Smooth muscle cell (in vitro differentiated cells): ENCODE measurements at regions not wholly inside any gene's neighbourhood (a gene's known extent, or its start where the extent isn't known, plus 50 kb on each side); places are given as distances from the start of the nearest gene placed in this dataset.

Experiments
- DNase-seq: peaks from one replicate; lab custom pipeline; 2025; ENCODE audit not compliant: unreplicated experiment; lab: John Stamatoyannopoulos, UW
- H2AFZ ChIP-seq: fragments of 200-600 bp; sonication (generic); 2 replicates; pipeline ENCODE4 v1.6.0; 2016; ENCODE audit warnings: antibody characterized with exemption, low read depth, mild to moderate bottlenecking
- H3F3A ChIP-seq: fragments of 200-600 bp; sonication (generic); 2 replicates; pipeline ENCODE4 v1.6.0; 2017; ENCODE audit warnings: antibody characterized with exemption, low read depth
- H3K27ac ChIP-seq: fragments of 200-600 bp; sonication (generic); 2 replicates; pipeline ENCODE4 v1.5.1; 2016; ENCODE audit warnings: low read depth, mild to moderate bottlenecking
- H3K27me3 ChIP-seq: fragments of 200-600 bp; sonication (generic); 2 replicates; pipeline ENCODE4 v1.6.1; 2016; ENCODE audit warnings: low read depth, mild to moderate bottlenecking
- H3K36me3 ChIP-seq: fragments of 200-600 bp; sonication (generic); 2 replicates; pipeline ENCODE4 v1.5.1; 2016; ENCODE audit warnings: low read depth
- H3K4me1 ChIP-seq: fragments of 200-600 bp; sonication (generic); 2 replicates; pipeline ENCODE4 v1.5.1; 2016; ENCODE audit warnings: low read depth
- H3K4me2 ChIP-seq: fragments of 200-600 bp; sonication (generic); 2 replicates; pipeline ENCODE4 v1.6.0; 2016; ENCODE audit warnings: mild to moderate bottlenecking
- H3K4me3 ChIP-seq: fragments of 200-600 bp; sonication (generic); 2 replicates; pipeline ENCODE4 v1.5.1; 2016; ENCODE audit warnings: mild to moderate bottlenecking
- H3K79me2 ChIP-seq: fragments of 200-600 bp; sonication (generic); 2 replicates; pipeline ENCODE4 v1.6.0; 2016; ENCODE audit warnings: low read depth, mild to moderate bottlenecking
- H3K9ac ChIP-seq: fragments of 200-600 bp; sonication (generic); 2 replicates; pipeline ENCODE4 v1.6.0; 2016; ENCODE audit warnings: low read depth
- H3K9me3 ChIP-seq: fragments of 200-600 bp; sonication (generic); replicated peaks from 2 replicates; pipeline ENCODE4 v1.5.1; 2016; ENCODE audit warnings: low read depth
- H4K20me1 ChIP-seq: fragments of 200-600 bp; sonication (generic); 2 replicates; pipeline ENCODE4 v1.6.0; 2016; ENCODE audit warnings: low read depth
- WGBS: methylation state at CpG from one replicate; pipeline ENCODE4 v1.1.7; 2016; ENCODE audit warnings: low lambda C conversion rate; 5-methylcytosine and 5-hydroxymethylcytosine counted together
- TF ChIP-seq, protein P1 (sequence below): fragments of 200-600 bp; sonication (generic); IDR thresholded peaks from 2 replicates; pipeline ENCODE4 v1.5.1; 2017; ENCODE audit warnings: borderline replicate concordance, mild to moderate bottlenecking, antibody characterized with exemption; ENCODE audit not compliant: insufficient read depth, poor library complexity, severe bottlenecking

GRCh38 chr4:19095491-19096046, 1074.0 kb upstream of the LCORL start:
- Histone ChIP-seq H3K27me3 (no peaks in the 10 kb centered on the region), H2AFZ (peak overlapping the region; percentile 47), H3K9ac (no peak overlapping the region), H4K20me1 (no peaks in the 10 kb centered on the region), H3K4me3 (no peak overlapping the region), H3K4me2 (peak overlapping the region; percentile 39), H3F3A (no peaks in the 10 kb centered on the region), H3K9me3 (no peaks in the 10 kb centered on the region), H3K36me3 (no peaks in the 10 kb centered on the region), H3K27ac (no peak overlapping the region), H3K79me2 (no peaks in the 10 kb centered on the region), H3K4me1 (no peaks in the 10 kb centered on the region)
- WGBS, result 58% methylated on average over 5 of the region's 5 CpGs
- TF ChIP-seq, protein P1, sequence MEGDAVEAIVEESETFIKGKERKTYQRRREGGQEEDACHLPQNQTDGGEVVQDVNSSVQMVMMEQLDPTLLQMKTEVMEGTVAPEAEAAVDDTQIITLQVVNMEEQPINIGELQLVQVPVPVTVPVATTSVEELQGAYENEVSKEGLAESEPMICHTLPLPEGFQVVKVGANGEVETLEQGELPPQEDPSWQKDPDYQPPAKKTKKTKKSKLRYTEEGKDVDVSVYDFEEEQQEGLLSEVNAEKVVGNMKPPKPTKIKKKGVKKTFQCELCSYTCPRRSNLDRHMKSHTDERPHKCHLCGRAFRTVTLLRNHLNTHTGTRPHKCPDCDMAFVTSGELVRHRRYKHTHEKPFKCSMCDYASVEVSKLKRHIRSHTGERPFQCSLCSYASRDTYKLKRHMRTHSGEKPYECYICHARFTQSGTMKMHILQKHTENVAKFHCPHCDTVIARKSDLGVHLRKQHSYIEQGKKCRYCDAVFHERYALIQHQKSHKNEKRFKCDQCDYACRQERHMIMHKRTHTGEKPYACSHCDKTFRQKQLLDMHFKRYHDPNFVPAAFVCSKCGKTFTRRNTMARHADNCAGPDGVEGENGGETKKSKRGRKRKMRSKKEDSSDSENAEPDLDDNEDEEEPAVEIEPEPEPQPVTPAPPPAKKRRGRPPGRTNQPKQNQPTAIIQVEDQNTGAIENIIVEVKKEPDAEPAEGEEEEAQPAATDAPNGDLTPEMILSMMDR, result no peak
- no peak for DNase-seq

DNA sequence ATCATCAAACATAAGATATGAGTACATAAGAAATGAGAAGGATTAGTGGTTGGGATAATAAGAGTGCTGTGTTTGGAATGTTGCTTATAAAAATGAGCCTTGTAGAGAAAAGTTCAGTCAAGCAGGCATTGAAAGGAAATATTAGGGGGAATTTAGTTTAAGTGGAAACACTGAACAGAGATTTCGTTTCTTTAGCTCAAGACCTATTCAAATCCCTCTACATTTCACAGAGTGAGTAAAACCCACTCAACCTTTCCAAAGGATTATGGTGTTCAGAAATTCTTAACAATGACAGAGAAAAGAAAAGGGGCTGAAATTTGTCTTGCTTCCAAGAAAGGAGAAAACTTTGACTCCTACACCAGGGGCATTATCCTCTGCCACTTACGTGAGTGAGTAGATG, 1072.4 kb upstream of the LCORL start:
- Histone ChIP-seq H3K36me3 (no peaks in the 10 kb centered on the region), H3K79me2 (no peaks in the 10 kb centered on the region), H3K4me1 (no peaks in the 10 kb centered on the region), H3K9me3 (no peaks in the 10 kb centered on the region), H3K27me3 (no peaks in the 10 kb centered on the region), H3K4me3 (no peak overlapping the region), H4K20me1 (no peaks in the 10 kb centered on the region), H3K9ac (no peak overlapping the region), H3K4me2 (peak overlapping the region; percentile 31), H3K27ac (no peak overlapping the region), H3F3A (no peaks in the 10 kb centered on the region), H2AFZ (no peak overlapping the region)
- DNase-seq, result no peak
- TF ChIP-seq, protein P1, result no peak
- 28% methylated on average over 2 of the region's 2 CpGs for WGBS

GRCh38 chr4:19092797-19093196, 1071.2 kb upstream of the LCORL start:
- no peak overlapping the region for H3K9ac ChIP-seq
- no peaks in the 10 kb centered on the region for H3K4me1 ChIP-seq
- H3K4me3 ChIP-seq, result no peak overlapping the region
- H4K20me1 ChIP-seq, result no peaks in the 10 kb centered on the region
- H3K27me3 ChIP-seq, result no peaks in the 10 kb centered on the region
- H2AFZ ChIP-seq, result no peak overlapping the region
- H3K27ac ChIP-seq, result no peak overlapping the region
- H3K4me2 ChIP-seq, result no peak overlapping the region
- DNase-seq, result no peak
- TF ChIP-seq, protein P1, result no peak
- no peaks in the 10 kb centered on the region for H3F3A ChIP-seq
- H3K79me2 ChIP-seq, result no peaks in the 10 kb centered on the region
- H3K36me3 ChIP-seq, result no peaks in the 10 kb centered on the region
- H3K9me3 ChIP-seq, result no peaks in the 10 kb centered on the region

DNA sequence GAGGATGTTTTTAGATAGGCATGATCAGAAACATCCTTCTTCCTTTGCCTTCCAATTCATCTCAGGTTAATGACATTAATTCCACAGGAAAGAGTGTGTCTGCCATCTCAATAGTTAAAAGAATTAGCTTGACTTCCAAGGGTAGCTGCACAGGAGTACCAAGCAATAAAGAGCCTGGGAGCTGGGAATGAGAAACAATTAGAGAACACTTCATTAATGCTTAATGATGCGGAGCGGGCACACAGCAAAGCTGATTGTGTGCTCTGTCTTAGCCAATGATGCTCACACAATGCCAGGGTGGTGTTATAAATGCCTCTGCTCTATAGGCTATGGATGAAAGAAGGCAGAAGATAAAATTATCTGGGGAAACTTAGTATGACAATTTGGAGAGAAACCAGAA, 1052.5 kb upstream of the LCORL start:
- TF ChIP-seq, protein P1, result no peak
- Histone ChIP-seq H3K27me3 (no peaks in the 10 kb centered on the region), H3K4me1 (peaks cover 5% of the 10 kb centered on the region), H3K36me3 (no peaks in the 10 kb centered on the region), H3K9me3 (no peaks in the 10 kb centered on the region), H3K4me3 (no peak overlapping the region), H3K4me2 (no peak overlapping the region), H2AFZ (no peak overlapping the region), H3F3A (no peaks in the 10 kb centered on the region), H4K20me1 (no peaks in the 10 kb centered on the region), H3K27ac (no peak overlapping the region), H3K79me2 (no peaks in the 10 kb centered on the region), H3K9ac (no peak overlapping the region)
- DNase-seq, result no peak
- WGBS, result 92% methylated on average over 2 of the region's 2 CpGs
